HG03520 (cell line): ENCODE measurements at regions not wholly inside any gene's neighbourhood (a gene's known extent, or its start where the extent isn't known, plus 50 kb on each side); places are given as distances from the start of the nearest gene placed in this dataset.
"Not testable (repeated sequence)": the region's sequence is repeated elsewhere in the genome, so short reads cannot be mapped to it uniquely, and the experiment has no call there.

Experiments used
- ATAC-seq: cut with Tn5 transposase; IDR thresholded peaks from one replicate; pipeline ENCODE4 v1.9.1; 2021; ENCODE audit warnings: mild to moderate bottlenecking, moderate library complexity; ENCODE audit not compliant: unreplicated experiment

- not testable (repeated sequence) for ATAC-seq
Measured at GRCh38 chr20:26373066-26373465, 676.4 kb upstream of the ZNF337 start.

GRCh38 chr20:26354511-26354910, 657.9 kb upstream of the ZNF337 start:
- no peak for ATAC-seq

- no peak for ATAC-seq
Measured at GRCh38 chr20:26347396-26347795, 650.7 kb upstream of the ZNF337 start.

GRCh38 chr20:26340460-26341065, 643.9 kb upstream of the ZNF337 start:
- not testable (repeated sequence) for ATAC-seq

- no peak for ATAC-seq
Measured at GRCh38 chr20:26324177-26324576, 627.5 kb upstream of the ZNF337 start.

GRCh38 chr20:26315054-26315453, 618.4 kb upstream of the ZNF337 start:
- no peak for ATAC-seq

- not testable (repeated sequence) for ATAC-seq
Measured at GRCh38 chr20:26309720-26310119, 613.1 kb upstream of the ZNF337 start.

GRCh38 chr20:26308961-26309360, 612.3 kb upstream of the ZNF337 start:
- ATAC-seq: no peak

- ATAC-seq: no peak
Measured at GRCh38 chr20:26295006-26295405, 598.4 kb upstream of the ZNF337 start.

- not testable (repeated sequence) for ATAC-seq
Measured at GRCh38 chr20:26288379-26289061, 591.9 kb upstream of the ZNF337 start.

- no peak for ATAC-seq
Measured at GRCh38 chr20:26279238-26279637, 582.6 kb upstream of the ZNF337 start.

- ATAC-seq: no peak
Measured at GRCh38 chr20:26277339-26277738, 580.7 kb upstream of the ZNF337 start.

GRCh38 chr20:26276554-26277210, 580.0 kb upstream of the ZNF337 start:
- no peak for ATAC-seq

- ATAC-seq: not testable (repeated sequence)
Measured at GRCh38 chr20:26268762-26269161, 572.1 kb upstream of the ZNF337 start.

GRCh38 chr20:26260925-26261324, 564.3 kb upstream of the ZNF337 start:
- ATAC-seq: not testable (repeated sequence)

GRCh38 chr20:26252311-26252975, 555.8 kb upstream of the ZNF337 start:
- ATAC-seq: not testable (repeated sequence)

- ATAC-seq: not testable (repeated sequence)
Measured at GRCh38 chr20:26251376-26251775, 554.7 kb upstream of the ZNF337 start.

GRCh38 chr20:26250249-26251114, 553.8 kb upstream of the ZNF337 start:
- ATAC-seq: peak; percentile 78

- no peak for ATAC-seq
Measured at GRCh38 chr20:26243731-26244130, 547.1 kb upstream of the ZNF337 start.

- not testable (repeated sequence) for ATAC-seq
Measured at GRCh38 chr20:26220609-26221008, 524.0 kb upstream of the ZNF337 start.

GRCh38 chr20:26219546-26219945, 522.9 kb upstream of the ZNF337 start:
- not testable (repeated sequence) for ATAC-seq
